ENCODE measurements at regions not wholly inside any gene's neighbourhood (a gene's known extent, or its start where the extent isn't known, plus 50 kb on each side); places are given as distances from the start of the nearest gene placed in this dataset.

- TF ChIP-seq CTCF (IDR thresholded peaks at IDR 0.05) (no peak), POLR2AphosphoS5 (IDR thresholded peaks at IDR 0.05) (no peak), POLR2A (IDR thresholded peaks at IDR 0.05) (no peak), EP300 (IDR thresholded peaks at IDR 0.05) (no peak)
Observed at GRCh38 chr6:150747155-150747554, 118.3 kb upstream of the MTHFD1L start.

All from stomach (tissue), 4 donors.